ENCODE measurements at regions not wholly inside any gene's neighbourhood (a gene's known extent, or its start where the extent isn't known, plus 50 kb on each side); places are given as distances from the start of the nearest gene placed in this dataset.

DNA sequence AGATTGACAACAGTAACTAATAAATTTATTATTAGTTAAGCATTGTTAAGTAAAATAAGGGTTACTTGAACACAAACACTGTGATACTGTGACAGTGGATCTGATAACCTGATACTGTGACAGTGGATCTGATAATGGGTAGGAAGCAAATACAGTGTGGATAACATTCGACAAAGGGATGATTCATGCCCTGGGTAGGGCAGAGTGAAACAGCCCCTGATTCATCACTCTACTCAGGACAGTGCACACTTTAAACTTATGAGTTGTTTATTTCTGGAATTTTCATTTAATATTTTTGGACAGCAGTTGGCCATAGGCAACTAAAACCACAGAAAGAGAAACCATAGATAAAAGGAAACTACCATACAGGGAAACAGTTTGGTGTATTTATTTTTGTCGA lies 60.8 kb upstream of the CTSC start:
- no peaks in the 10 kb centered on the region for H3K9me3 ChIP-seq (ENCODE audit: insufficient read depth, low read depth, low read length)
- TF ChIP-seq, protein P1, sequence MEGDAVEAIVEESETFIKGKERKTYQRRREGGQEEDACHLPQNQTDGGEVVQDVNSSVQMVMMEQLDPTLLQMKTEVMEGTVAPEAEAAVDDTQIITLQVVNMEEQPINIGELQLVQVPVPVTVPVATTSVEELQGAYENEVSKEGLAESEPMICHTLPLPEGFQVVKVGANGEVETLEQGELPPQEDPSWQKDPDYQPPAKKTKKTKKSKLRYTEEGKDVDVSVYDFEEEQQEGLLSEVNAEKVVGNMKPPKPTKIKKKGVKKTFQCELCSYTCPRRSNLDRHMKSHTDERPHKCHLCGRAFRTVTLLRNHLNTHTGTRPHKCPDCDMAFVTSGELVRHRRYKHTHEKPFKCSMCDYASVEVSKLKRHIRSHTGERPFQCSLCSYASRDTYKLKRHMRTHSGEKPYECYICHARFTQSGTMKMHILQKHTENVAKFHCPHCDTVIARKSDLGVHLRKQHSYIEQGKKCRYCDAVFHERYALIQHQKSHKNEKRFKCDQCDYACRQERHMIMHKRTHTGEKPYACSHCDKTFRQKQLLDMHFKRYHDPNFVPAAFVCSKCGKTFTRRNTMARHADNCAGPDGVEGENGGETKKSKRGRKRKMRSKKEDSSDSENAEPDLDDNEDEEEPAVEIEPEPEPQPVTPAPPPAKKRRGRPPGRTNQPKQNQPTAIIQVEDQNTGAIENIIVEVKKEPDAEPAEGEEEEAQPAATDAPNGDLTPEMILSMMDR (conservative IDR thresholded peaks at IDR 0.05; ENCODE audit: low read length): no peak
- TF ChIP-seq EZH2phosphoT487 (IDR thresholded peaks at IDR 0.05; ENCODE audit: borderline replicate concordance): no peak
- no peaks in the 10 kb centered on the region for H3K27me3 ChIP-seq (ENCODE audit: insufficient read depth, low read length, poor library complexity, severe bottlenecking)
- H3F3A ChIP-seq (ENCODE audit: low read depth): no peaks in the 10 kb centered on the region
- no peak overlapping the region for H3K4me2 ChIP-seq (ENCODE audit: low read depth, low read length, poor library complexity, severe bottlenecking)
- H3K9ac ChIP-seq (ENCODE audit: low read depth, low read length, poor library complexity, severe bottlenecking): no peak overlapping the region
- no peaks in the 10 kb centered on the region for H3K9me2 ChIP-seq (replicated peaks; ENCODE audit: low read depth, low read length)
- no peaks in the 10 kb centered on the region for H3K36me3 ChIP-seq (ENCODE audit: insufficient read depth, low read length)
- no peak overlapping the region for H2AFZ ChIP-seq (ENCODE audit: low read length)
- H3K79me2 ChIP-seq (ENCODE audit: insufficient read depth, low read length): no peaks in the 10 kb centered on the region
- H4K20me1 ChIP-seq (ENCODE audit: insufficient read depth, low read length, poor library complexity, severe bottlenecking): no peaks in the 10 kb centered on the region
- H3K4me1 ChIP-seq (ENCODE audit: insufficient read depth, low read length, poor library complexity, severe bottlenecking): no peaks in the 10 kb centered on the region
- no peak overlapping the region for H3K4me3 ChIP-seq (ENCODE audit: low read length, poor library complexity, severe bottlenecking)

DNA sequence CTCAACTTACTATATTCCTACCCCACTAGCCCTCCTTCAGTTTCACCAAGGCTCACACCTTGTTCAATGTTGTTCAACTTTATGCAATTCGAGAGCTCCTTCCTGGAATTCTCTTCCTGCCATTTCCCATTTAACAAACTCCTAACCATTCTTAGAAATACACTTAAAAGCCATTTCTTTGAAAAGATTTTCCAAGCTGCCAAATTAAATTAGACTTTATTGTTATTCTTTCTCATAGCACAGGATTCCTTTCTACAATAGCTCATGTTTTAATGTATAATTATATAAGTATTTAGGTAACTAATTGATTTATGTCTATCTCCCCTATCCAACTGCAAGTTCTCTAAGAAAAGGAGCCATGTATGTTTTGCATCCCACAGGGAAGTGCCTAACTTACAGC lies 52.7 kb upstream of the CTSC start:
- Histone ChIP-seq H3K79me2 (ENCODE audit: insufficient read depth, low read length) (no peaks in the 10 kb centered on the region), H4K20me1 (ENCODE audit: insufficient read depth, low read length, poor library complexity, severe bottlenecking) (no peaks in the 10 kb centered on the region), H3K36me3 (ENCODE audit: insufficient read depth, low read length) (no peaks in the 10 kb centered on the region), H3K27me3 (ENCODE audit: insufficient read depth, low read length, poor library complexity, severe bottlenecking) (no peaks in the 10 kb centered on the region), H3K4me3 (ENCODE audit: low read length, poor library complexity, severe bottlenecking) (no peak overlapping the region), H2AFZ (ENCODE audit: low read length) (no peak overlapping the region), H3F3A (ENCODE audit: low read depth) (no peaks in the 10 kb centered on the region), H3K9ac (ENCODE audit: low read depth, low read length, poor library complexity, severe bottlenecking) (no peak overlapping the region), H3K4me2 (ENCODE audit: low read depth, low read length, poor library complexity, severe bottlenecking) (no peak overlapping the region), H3K9me3 (ENCODE audit: insufficient read depth, low read depth, low read length) (no peaks in the 10 kb centered on the region), H3K9me2 (replicated peaks; ENCODE audit: low read depth, low read length) (no peaks in the 10 kb centered on the region), H3K4me1 (ENCODE audit: insufficient read depth, low read length, poor library complexity, severe bottlenecking) (no peaks in the 10 kb centered on the region)
- TF ChIP-seq, protein P1 (conservative IDR thresholded peaks at IDR 0.05; ENCODE audit: low read length): no peak
- no peak for TF ChIP-seq EZH2phosphoT487 (IDR thresholded peaks at IDR 0.05; ENCODE audit: borderline replicate concordance)

DNA sequence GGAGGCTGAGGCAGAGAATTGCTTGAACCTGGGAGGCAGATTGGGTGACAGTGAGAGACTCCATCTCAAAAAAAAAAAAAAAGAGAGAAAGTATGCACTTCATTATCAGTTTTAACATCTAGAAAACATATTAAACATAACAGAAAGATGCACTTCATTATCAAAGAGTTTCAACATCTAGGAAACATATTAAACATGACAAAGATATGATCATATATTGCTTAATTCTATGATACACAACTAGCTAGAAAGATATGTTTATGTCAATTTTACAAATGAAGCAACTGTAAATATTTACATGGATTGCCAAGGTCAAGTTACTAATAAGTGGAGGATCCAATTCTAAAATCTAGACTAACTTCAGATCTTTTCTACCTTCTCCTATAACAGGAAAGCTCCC lies 50.4 kb upstream of the CTSC start:
- TF ChIP-seq, protein P1 (conservative IDR thresholded peaks at IDR 0.05; ENCODE audit: low read length): no peak
- TF ChIP-seq EZH2phosphoT487 (IDR thresholded peaks at IDR 0.05; ENCODE audit: borderline replicate concordance): no peak
- no peaks in the 10 kb centered on the region for H3K9me3 ChIP-seq (ENCODE audit: insufficient read depth, low read depth, low read length)
- H2AFZ ChIP-seq (ENCODE audit: low read length): no peak overlapping the region
- H3K4me1 ChIP-seq (ENCODE audit: insufficient read depth, low read length, poor library complexity, severe bottlenecking): no peaks in the 10 kb centered on the region
- no peak overlapping the region for H3K9ac ChIP-seq (ENCODE audit: low read depth, low read length, poor library complexity, severe bottlenecking)
- H3K4me2 ChIP-seq (ENCODE audit: low read depth, low read length, poor library complexity, severe bottlenecking): no peak overlapping the region
- no peaks in the 10 kb centered on the region for H3K79me2 ChIP-seq (ENCODE audit: insufficient read depth, low read length)
- H3K36me3 ChIP-seq (ENCODE audit: insufficient read depth, low read length): no peaks in the 10 kb centered on the region
- H3F3A ChIP-seq (ENCODE audit: low read depth): no peaks in the 10 kb centered on the region
- H3K27me3 ChIP-seq (ENCODE audit: insufficient read depth, low read length, poor library complexity, severe bottlenecking): no peaks in the 10 kb centered on the region
- no peaks in the 10 kb centered on the region for H4K20me1 ChIP-seq (ENCODE audit: insufficient read depth, low read length, poor library complexity, severe bottlenecking)
- H3K9me2 ChIP-seq (replicated peaks; ENCODE audit: low read depth, low read length): no peaks in the 10 kb centered on the region
- H3K4me3 ChIP-seq (ENCODE audit: low read length, poor library complexity, severe bottlenecking): no peak overlapping the region

Data from Loucy (cell line).